ENCODE measurements at regions not wholly inside any gene's neighbourhood (a gene's known extent, or its start where the extent isn't known, plus 50 kb on each side); places are given as distances from the start of the nearest gene placed in this dataset.

- DNase-seq: no peak
Observed at GRCh38 chr2:12831016-12831415, 114.3 kb downstream of the TRIB2 start.

DNA sequence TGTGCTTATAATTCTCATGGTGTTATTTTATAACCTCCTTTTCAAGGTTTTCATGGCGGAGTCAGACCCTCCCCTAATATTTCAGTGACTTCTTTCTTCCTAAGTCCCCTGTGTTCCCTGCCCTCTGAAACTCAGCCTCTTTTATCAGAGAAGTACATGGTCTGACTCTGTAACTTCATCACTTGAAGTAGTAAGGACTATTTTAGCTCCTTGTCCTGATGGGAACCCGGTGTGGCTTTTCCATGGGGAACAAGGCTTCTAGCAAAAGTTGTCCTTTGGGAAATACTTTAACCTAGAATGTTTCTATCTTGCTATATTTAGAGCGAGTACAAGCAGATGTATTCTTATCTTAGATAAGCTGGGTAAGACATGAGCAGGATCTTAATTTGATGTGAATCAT lies 117.5 kb downstream of the TRIB2 start:
- no peak for DNase-seq

GRCh38 chr2:12835733-12836132 lies 119.0 kb downstream of the TRIB2 start:
- DNase-seq: no peak

- DNase-seq: no peak
Observed at GRCh38 chr2:12839339-12839738, 122.6 kb downstream of the TRIB2 start.

DNA sequence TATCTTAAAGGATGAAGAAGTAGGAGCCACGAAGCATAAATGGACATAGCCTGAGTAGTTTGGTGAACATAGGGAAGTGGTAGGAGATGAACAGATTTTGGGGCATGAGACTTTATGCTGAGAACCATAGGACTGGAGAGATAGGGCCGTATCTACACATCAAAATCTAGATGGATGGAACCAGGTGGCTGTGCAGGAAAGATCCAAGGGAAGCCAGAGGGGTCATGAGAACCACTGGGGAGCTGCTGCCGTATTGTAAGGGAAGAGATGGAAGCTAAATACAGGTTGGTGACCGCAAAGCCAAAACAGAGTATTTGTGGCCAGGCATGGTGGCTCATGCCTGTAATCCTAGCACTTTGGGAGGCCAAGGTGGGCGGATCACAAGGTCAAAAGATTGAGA lies 124.3 kb downstream of the TRIB2 start:
- DNase-seq: no peak

- no peak for DNase-seq
Observed at GRCh38 chr2:12842917-12843316, 126.2 kb downstream of the TRIB2 start.

DNA sequence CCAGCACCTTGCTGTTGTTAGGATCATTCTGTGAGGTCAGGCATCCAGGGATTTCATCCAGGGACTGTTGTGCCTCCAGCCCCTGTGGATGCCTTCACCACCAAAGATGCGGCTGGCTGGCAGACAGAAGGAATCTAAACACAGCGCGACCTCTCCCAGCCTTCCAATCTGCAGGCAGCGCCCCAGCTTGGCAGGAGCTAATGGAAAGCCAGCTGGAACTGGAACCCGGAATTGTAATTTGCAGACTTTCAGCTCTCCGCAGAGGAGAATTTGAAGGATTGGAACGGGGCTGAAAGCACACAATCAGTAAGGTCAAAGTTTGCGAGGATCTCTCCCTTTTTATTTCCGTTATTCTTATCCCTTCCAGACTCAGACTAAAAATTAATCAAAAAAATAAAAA lies 127.8 kb downstream of the TRIB2 start:
- DNase-seq: no peak

- no peak for DNase-seq
Observed at GRCh38 chr2:12847694-12848575, 131.2 kb downstream of the TRIB2 start.

- DNase-seq: no peak
Observed at GRCh38 chr2:12852135-12852534, 135.4 kb downstream of the TRIB2 start.

DNA sequence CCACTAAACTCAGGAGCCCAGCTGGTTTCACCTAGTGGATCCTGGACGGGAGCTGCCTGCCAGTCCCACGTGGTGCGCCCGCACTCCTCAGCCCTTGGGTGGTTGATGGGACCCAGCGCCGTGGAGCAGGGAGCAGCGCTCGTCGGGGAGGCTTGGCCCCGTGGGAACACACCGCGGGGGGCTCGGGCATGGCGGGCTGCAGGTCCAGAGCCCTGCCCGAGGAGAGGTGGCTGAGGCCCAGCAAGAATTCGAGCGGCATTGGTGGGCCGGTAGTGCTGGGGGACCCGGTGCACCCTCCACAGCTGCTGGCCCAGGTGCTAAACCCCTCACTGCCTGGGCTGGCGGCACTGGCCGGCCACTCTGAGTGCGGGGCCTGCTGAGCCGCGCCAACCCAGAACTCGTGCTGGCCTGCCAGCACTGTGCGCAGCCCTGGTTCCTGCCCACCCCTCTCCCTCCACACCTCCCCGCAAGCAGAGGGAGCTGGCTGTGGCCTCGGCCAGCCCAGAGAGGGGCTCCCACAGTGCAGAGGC lies 137.3 kb downstream of the TRIB2 start:
- DNase-seq: no peak

DNA sequence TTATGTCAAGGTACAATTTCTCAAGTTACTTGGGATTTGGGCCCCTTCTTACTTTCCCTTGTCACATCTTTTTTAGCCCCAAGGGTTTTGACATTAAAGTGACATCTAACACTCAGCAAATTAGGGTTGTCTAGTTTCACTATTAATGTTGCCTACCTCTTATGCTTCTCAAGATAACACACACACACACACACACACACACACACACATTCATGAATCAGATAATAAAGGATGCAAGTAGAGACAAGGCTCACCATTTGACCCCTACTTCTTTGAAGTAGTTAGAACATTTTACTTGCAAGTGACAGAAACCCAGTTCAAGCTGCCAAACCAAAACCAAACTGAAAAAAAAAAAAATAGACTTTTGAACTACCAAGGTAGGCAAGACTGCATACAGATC lies 138.8 kb downstream of the TRIB2 start:
- DNase-seq: no peak

- no peak for DNase-seq
Observed at GRCh38 chr2:12856934-12857601, 140.3 kb downstream of the TRIB2 start.

- DNase-seq: no peak
Observed at GRCh38 chr2:12857891-12858290, 141.2 kb downstream of the TRIB2 start.

- DNase-seq: no peak
Observed at GRCh38 chr2:12858786-12859185, 142.1 kb downstream of the TRIB2 start.

GRCh38 chr2:12861344-12861930 lies 144.7 kb downstream of the TRIB2 start:
- no peak for DNase-seq

- DNase-seq: no peak
Observed at GRCh38 chr2:12862541-12862940, 145.8 kb downstream of the TRIB2 start.

DNA sequence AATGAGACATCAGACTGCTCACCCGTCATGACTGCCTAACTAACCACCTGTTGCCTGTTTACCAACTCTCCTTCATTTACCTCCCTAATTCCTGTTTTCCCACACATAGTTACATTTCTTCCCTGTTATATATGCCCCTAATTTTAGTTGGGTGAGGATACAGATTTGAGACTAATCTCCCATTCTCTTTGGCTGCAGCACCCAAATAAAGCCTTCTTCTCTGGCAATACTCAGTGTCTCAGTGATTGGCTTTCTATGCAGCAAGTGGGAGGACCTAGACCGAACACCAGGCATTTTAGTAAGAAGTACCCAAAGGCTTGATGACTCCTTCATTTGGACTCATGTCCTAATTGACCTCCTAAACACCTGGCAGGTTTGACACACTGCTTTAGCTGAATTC lies 147.2 kb downstream of the TRIB2 start:
- no peak for DNase-seq

- DNase-seq: no peak
Observed at GRCh38 chr2:12867631-12868287, 151.0 kb downstream of the TRIB2 start.

- no peak for DNase-seq
Observed at GRCh38 chr2:12870692-12871091, 154.0 kb downstream of the TRIB2 start.

DNA sequence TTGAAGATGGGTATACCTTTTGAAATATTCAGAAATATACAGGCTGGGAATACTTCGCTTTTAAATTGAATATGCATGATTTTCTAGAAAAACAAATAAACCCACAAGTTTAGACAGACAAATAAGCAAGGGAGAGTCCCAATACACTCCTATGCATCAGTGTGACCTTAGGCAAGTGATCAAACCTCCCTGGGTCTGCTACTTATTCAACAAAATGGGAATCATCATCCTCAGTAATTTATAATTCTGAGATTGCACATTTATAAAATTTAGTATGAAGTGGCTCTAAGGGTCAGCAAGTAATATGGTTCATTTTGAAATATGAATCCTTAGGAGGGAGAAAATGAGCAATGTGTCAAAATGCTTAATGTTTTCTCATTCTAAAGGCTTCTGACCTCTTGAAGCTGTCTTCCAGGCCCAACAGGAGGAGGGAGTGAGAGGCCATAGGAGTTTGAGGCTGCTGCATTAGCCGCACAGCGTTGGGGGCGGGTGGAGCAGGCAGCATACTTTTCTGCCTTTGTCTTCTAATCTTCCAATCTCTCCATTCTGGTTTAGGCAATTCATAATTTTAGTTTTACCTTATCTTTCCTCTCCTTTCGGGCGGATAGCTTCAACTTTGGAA lies 155.1 kb downstream of the TRIB2 start:
- no peak for DNase-seq

DNA sequence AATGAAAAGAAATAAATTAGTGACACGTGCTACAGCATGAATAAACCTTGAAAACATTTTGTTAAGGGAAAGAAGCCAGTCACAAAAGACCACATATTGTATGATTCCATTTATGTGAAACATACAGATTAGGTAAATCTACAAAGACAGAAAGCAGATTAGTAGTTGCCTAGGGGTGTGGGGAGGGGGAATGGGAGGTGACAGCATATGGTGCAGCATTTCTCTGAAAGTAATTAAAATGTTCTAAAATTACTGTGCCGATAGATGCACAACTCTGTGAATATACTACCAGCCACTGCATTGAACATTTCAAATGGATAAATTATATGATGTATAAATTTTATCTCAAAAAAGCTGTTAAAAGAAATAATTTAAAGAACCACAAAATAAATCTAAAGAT lies 161.0 kb downstream of the TRIB2 start:
- no peak for DNase-seq

DNA sequence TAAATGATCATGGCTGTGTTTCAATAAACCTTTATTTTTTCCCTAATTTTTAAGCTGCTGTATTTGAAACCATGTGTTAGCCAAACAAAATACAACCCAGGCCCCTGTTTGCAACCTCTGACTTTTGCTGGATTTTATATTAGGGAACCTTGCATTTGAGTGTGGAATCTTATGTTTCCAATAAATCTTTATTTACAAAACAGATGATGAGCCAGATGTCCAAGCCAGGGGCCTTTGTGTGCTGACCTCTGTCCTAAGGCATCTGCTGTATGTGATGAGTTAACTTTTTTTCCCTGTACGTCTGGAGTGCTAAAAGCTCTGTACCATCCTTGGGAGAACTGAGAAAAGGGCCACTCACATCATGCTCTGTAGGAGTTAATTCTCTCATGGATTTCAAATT lies 162.9 kb downstream of the TRIB2 start:
- no peak for DNase-seq

GRCh38 chr2:12881952-12882351 lies 165.2 kb downstream of the TRIB2 start:
- DNase-seq: no peak

All from NCI-H1105 (cell line).